ENCODE measurements at regions not wholly inside any gene's neighbourhood (a gene's known extent, or its start where the extent isn't known, plus 50 kb on each side); places are given as distances from the start of the nearest gene placed in this dataset.

DNA sequence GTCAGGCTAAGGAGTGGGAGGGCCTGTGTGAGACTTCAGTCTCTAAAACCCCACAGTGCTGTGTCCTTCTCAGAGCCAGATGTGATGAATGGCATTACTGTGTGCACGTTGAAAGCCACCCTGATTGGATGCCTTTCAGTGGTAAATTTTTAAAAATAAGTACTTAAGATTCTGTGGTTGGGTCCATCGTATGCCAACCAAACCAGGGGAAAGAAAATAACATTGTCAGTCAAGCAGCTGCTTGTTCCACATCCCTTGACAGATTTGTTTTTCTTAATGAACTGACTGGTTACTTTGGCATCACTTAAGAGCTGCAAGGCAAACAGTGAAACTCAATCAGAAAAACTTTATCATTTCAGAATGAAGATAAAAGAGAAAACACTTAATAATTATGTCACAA is 334.0 kb upstream of the NT5E start:
- TF ChIP-seq, protein P1, sequence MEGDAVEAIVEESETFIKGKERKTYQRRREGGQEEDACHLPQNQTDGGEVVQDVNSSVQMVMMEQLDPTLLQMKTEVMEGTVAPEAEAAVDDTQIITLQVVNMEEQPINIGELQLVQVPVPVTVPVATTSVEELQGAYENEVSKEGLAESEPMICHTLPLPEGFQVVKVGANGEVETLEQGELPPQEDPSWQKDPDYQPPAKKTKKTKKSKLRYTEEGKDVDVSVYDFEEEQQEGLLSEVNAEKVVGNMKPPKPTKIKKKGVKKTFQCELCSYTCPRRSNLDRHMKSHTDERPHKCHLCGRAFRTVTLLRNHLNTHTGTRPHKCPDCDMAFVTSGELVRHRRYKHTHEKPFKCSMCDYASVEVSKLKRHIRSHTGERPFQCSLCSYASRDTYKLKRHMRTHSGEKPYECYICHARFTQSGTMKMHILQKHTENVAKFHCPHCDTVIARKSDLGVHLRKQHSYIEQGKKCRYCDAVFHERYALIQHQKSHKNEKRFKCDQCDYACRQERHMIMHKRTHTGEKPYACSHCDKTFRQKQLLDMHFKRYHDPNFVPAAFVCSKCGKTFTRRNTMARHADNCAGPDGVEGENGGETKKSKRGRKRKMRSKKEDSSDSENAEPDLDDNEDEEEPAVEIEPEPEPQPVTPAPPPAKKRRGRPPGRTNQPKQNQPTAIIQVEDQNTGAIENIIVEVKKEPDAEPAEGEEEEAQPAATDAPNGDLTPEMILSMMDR (conservative IDR thresholded peaks at IDR 0.05): no peak
- Histone ChIP-seq H2BK120ac (ENCODE audit: low read depth, low read length, poor library complexity, severe bottlenecking) (no peak overlapping the region), H3K4me2 (ENCODE audit: insufficient read depth, insufficient read length, low read length) (no peak overlapping the region), H4K91ac (ENCODE audit: insufficient read length, low read depth, low read length) (no peak overlapping the region), H3K79me2 (ENCODE audit: insufficient read depth, low read length) (no peaks in the 10 kb centered on the region), H3K4ac (ENCODE audit: low read depth, low read length) (no peak overlapping the region), H3K14ac (ENCODE audit: insufficient read depth, low read length) (no peak overlapping the region), H2BK15ac (ENCODE audit: low read depth, low read length) (no peak overlapping the region), H4K8ac (replicated peaks; ENCODE audit: insufficient read length, low read depth, low read length) (no peak overlapping the region), H2AFZ (ENCODE audit: low read length) (no peak overlapping the region), H3K27me3 (ENCODE audit: insufficient read depth, low read length) (no peaks in the 10 kb centered on the region), H3K9ac (ENCODE audit: extremely low read depth, insufficient read length, low read length) (no peak overlapping the region), H3K23ac (ENCODE audit: insufficient read length, low read depth, low read length) (no peak overlapping the region), H2BK12ac (ENCODE audit: insufficient read length, low read depth, low read length) (no peak overlapping the region), H4K20me1 (ENCODE audit: control insufficient read depth, insufficient read depth, insufficient read length) (no peaks in the 10 kb centered on the region), H2BK20ac (ENCODE audit: low read depth, low read length, poor library complexity, severe bottlenecking) (no peak overlapping the region), H2AK5ac (ENCODE audit: insufficient read length, low read length) (no peak overlapping the region), H3K79me1 (ENCODE audit: insufficient read depth, low read depth, low read length, poor library complexity, severe bottlenecking) (no peaks in the 10 kb centered on the region), H3K18ac (ENCODE audit: insufficient read length, low read depth, low read length) (no peak overlapping the region), H3K23me2 (ENCODE audit: insufficient read length, low read depth, low read length, poor library complexity, severe bottlenecking) (no peaks in the 10 kb centered on the region), H4K5ac (ENCODE audit: insufficient read length, low read depth, low read length) (no peak overlapping the region), H3T11ph (ENCODE audit: low read length) (no peak overlapping the region), H3K9me3 (ENCODE audit: control insufficient read depth, low read depth, low read length) (no peaks in the 10 kb centered on the region), H3K56ac (ENCODE audit: insufficient read length, low read depth, low read length) (no peak overlapping the region), H2BK5ac (ENCODE audit: insufficient read length, low read length) (no peak overlapping the region), H3K27ac (ENCODE audit: insufficient read length, low read depth, low read length) (no peak overlapping the region), H3K4me1 (ENCODE audit: insufficient read depth, low read length) (no peaks in the 10 kb centered on the region; the same call in 1 of the 2 replicates)
- no peak for DNase-seq
- Mint-ChIP-seq H3K9me3 (no peaks in the 10 kb centered on the region), H3K27me3 (ENCODE audit: low read depth) (no peaks in the 10 kb centered on the region; the same call in 1 of the 2 replicates), H3K4me3 (no peak overlapping the region), H3K27ac (no peak overlapping the region), H3K4me1 (peaks cover 0 to 21% of the 10 kb centered on the region in 2 experiments; a peak in 3 of 4 replicates), H3K36me3 (ENCODE audit: insufficient read depth in 1 of 3, low read depth in 3 of 3) (no peaks in the 10 kb centered on the region)
- no CpG with 5 or more reads among the region's 2 CpGs for WGBS (ENCODE audit: extremely low coverage, insufficient read length, low lambda C conversion rate)

Data from H9 (cell line).